Calu3 (cell line): ENCODE measurements at regions not wholly inside any gene's neighbourhood (a gene's known extent, or its start where the extent isn't known, plus 50 kb on each side); places are given as distances from the start of the nearest gene placed in this dataset.

Source experiments
- BruUV-seq: library from RNA; stranded (reverse); fragments of 400-500 nt; replicated peaks from 2 replicates; lab custom pipeline; 2021; lab: Mats Ljungman, UMichigan
- CTCF ChIA-PET: fragments of 300-600 bp; sonication (Branson Sonifier 250); formaldehyde crosslinking; loops from one replicate; lab custom pipeline; 2022; ENCODE audit warnings: antibody characterized with exemption; lab: Charles Lee
- DNase-seq: peaks from one replicate; pipeline ENCODE4 v3.0.0; 2022
- H3K27ac Mint-ChIP-seq: one replicate; pipeline ENCODE4 v1.8.0; 2022; ENCODE audit warnings: mixed read lengths; ENCODE audit not compliant: unreplicated experiment
- H3K27me3 Mint-ChIP-seq: one replicate; pipeline ENCODE4 v1.8.0; 2022; ENCODE audit warnings: mixed read lengths; ENCODE audit not compliant: unreplicated experiment
- H3K36me3 Mint-ChIP-seq: one replicate; pipeline ENCODE4 v1.8.0; 2022; ENCODE audit warnings: mild to moderate bottlenecking, moderate library complexity, mixed read lengths; ENCODE audit not compliant: insufficient read depth, unreplicated experiment
- H3K4me1 Mint-ChIP-seq: one replicate; pipeline ENCODE4 v1.8.0; 2022; ENCODE audit warnings: mild to moderate bottlenecking, low read depth, mixed read lengths; ENCODE audit not compliant: unreplicated experiment
- H3K4me3 Mint-ChIP-seq: one replicate; pipeline ENCODE4 v1.8.0; 2022; ENCODE audit warnings: mild to moderate bottlenecking, low read depth, moderate library complexity, mixed read lengths; ENCODE audit not compliant: unreplicated experiment
- H3K9me3 Mint-ChIP-seq: one replicate; pipeline ENCODE4 v1.8.0; 2022; ENCODE audit warnings: low read depth, mixed read lengths; ENCODE audit not compliant: unreplicated experiment
- intact Hi-C: fragments of 100-400 bp; cut with micrococcal nuclease; formaldehyde crosslinking; loops from one replicate; pipeline ENCODE4 v1.10.0; 2022; ENCODE audit not compliant: unreplicated experiment
- TF ChIP-seq, protein P1 (sequence below): fragments of 200-600 bp; IDR thresholded peaks from one replicate; pipeline ENCODE4 v1.8.0; 2022; ENCODE audit warnings: antibody characterized with exemption; ENCODE audit not compliant: unreplicated experiment

DNA sequence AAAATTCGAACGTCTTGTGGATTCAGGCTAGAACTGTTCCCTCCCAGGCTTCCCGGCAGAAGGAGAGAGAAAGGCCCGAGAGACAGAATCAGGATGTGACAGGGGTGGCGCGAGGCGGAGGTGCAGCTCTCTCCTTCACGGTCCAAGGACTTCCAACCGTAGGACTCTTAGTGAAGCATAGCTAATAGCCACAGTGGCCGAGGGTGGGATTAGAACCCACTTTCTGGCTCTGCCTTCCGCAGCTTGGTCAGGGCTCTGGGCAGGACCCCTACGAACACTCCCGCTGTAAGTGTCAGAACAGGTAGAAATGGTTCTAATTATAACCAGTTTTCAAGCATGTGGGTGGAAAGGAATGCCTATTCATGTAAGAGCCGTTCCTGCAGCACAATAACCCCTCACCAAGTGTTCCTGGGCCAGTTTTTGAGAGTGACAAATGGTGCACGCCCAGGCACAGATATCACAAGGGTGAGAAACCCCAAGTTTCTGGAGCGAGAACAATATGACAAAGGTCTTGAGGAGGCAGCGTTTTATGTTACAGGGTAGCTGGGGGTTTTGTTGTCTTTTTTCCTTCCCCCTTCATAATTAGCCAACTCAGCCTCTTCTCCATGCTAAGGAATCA lies 86.4 kb downstream of the SYF2 start:
- no peak for DNase-seq
- H3K4me1 Mint-ChIP-seq, result no peaks in the 10 kb centered on the region
- TF ChIP-seq, protein P1, sequence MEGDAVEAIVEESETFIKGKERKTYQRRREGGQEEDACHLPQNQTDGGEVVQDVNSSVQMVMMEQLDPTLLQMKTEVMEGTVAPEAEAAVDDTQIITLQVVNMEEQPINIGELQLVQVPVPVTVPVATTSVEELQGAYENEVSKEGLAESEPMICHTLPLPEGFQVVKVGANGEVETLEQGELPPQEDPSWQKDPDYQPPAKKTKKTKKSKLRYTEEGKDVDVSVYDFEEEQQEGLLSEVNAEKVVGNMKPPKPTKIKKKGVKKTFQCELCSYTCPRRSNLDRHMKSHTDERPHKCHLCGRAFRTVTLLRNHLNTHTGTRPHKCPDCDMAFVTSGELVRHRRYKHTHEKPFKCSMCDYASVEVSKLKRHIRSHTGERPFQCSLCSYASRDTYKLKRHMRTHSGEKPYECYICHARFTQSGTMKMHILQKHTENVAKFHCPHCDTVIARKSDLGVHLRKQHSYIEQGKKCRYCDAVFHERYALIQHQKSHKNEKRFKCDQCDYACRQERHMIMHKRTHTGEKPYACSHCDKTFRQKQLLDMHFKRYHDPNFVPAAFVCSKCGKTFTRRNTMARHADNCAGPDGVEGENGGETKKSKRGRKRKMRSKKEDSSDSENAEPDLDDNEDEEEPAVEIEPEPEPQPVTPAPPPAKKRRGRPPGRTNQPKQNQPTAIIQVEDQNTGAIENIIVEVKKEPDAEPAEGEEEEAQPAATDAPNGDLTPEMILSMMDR, result no peak
- CTCF ChIA-PET, result no interaction called here
- H3K9me3 Mint-ChIP-seq, result no peaks in the 10 kb centered on the region
- BruUV-seq, result no TSS peak
- intact Hi-C loops, result no loop called here
- peaks cover 58% of the 10 kb centered on the region for H3K27me3 Mint-ChIP-seq
- H3K4me3 Mint-ChIP-seq, result no peak overlapping the region
- no peak overlapping the region for H3K27ac Mint-ChIP-seq
- H3K36me3 Mint-ChIP-seq, result no peaks in the 10 kb centered on the region

GRCh38 chr1:25140073-25140797 lies 92.1 kb downstream of the SYF2 start:
- no peak for DNase-seq
- Mint-ChIP-seq H3K4me1 (no peaks in the 10 kb centered on the region), H3K27ac (no peak overlapping the region), H3K27me3 (peaks cover 85% of the 10 kb centered on the region), H3K36me3 (no peaks in the 10 kb centered on the region), H3K4me3 (no peak overlapping the region), H3K9me3 (no peaks in the 10 kb centered on the region)
- CTCF ChIA-PET, result interaction anchor here (1.2 kb wide), 1 partner anchor 8 kb away, joined by 3 read pairs; no protein-coding TSS in a partner anchor
- BruUV-seq, result no TSS peak
- intact Hi-C loops, result no loop called here
- TF ChIP-seq, protein P1, result no peak

- no TSS peak for BruUV-seq
- no peaks in the 10 kb centered on the region for H3K9me3 Mint-ChIP-seq
- intact Hi-C loops, result no loop called here
- no peaks in the 10 kb centered on the region for H3K36me3 Mint-ChIP-seq
- no peaks in the 10 kb centered on the region for H3K4me1 Mint-ChIP-seq
- CTCF ChIA-PET, result no interaction called here
- no peak overlapping the region for H3K4me3 Mint-ChIP-seq
- no peak overlapping the region for H3K27ac Mint-ChIP-seq
- TF ChIP-seq, protein P1, result no peak
- DNase-seq, result no peak
- H3K27me3 Mint-ChIP-seq, result peaks cover 84% of the 10 kb centered on the region
Observed at GRCh38 chr1:25137521-25138395, 94.5 kb downstream of the SYF2 start.

DNA sequence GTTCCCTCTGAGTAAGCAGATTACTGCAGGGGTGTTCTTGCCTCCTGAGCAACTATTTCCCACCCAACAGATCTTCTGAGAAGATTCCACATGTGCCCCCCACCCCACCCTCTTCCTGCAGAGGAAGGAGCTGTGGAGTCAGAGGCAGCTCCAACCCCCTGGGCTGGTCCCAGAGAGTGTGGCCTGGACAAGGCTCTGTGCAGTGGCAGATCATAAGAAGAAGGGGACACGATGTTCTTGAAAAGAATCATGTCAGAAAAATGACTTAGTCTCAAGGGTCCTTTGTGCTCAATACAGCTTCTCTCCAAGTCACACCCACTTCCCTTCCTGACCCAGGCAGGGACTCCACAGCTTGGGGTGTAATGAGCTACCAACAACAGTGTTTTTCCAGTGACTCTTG lies 95.2 kb downstream of the SYF2 start:
- peaks cover 81% of the 10 kb centered on the region for H3K27me3 Mint-ChIP-seq
- TF ChIP-seq, protein P1, result no peak

More for the DNA sequence above, 95.2 kb downstream of the SYF2 start:
- no peak overlapping the region for H3K4me3 Mint-ChIP-seq
- BruUV-seq, result no TSS peak
- no peaks in the 10 kb centered on the region for H3K9me3 Mint-ChIP-seq
- intact Hi-C loops, result no loop called here
- H3K27ac Mint-ChIP-seq, result no peak overlapping the region
- DNase-seq, result no peak
- no peaks in the 10 kb centered on the region for H3K4me1 Mint-ChIP-seq
- H3K36me3 Mint-ChIP-seq, result no peaks in the 10 kb centered on the region
- CTCF ChIA-PET, result no interaction called here
